ENCODE measurements at regions not wholly inside any gene's neighbourhood (a gene's known extent, or its start where the extent isn't known, plus 50 kb on each side); places are given as distances from the start of the nearest gene placed in this dataset.

DNA sequence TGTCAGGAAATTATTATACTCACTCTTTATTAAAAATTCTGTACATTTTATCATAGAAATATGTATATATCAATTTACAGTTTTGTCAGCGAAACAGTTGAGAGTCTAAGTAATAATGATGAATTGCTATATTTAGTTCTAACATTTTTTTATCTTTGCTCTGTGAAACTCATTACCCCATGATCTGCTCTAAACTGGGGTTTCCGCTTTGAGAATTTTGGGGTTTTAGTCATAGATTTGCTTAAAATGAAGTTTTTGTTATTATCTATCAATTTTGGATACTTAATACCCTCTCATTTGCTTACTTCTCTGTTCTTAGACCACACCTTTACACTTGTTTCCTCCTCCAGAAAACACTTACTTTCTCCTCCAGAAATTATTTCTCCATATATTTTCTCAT, 333.8 kb upstream of the MPDZ start (continued):
- TF ChIP-seq STAG1 (CRISPR knock-in tag; IDR thresholded peaks at IDR 0.05), result no peak
- TF ChIP-seq ARNTL (CRISPR knock-in tag; IDR thresholded peaks at IDR 0.05), result no peak
- TF ChIP-seq NFKBIZ (CRISPR knock-in tag; IDR thresholded peaks at IDR 0.05), result no peak
- TF ChIP-seq ZNF558 (CRISPR knock-in tag; IDR thresholded peaks at IDR 0.05; ENCODE audit: borderline replicate concordance), result no peak

GRCh38 chr9:13608451-13608850, 329.0 kb upstream of the MPDZ start:
- no peak overlapping the region for H3K27ac ChIP-seq (ENCODE audit: extremely low read length, insufficient read depth, low read length)
- ATAC-seq (no peak), DNase-seq (ENCODE audit: low spot score) (no peak), FAIRE-seq (no peak)
- 12% methylated on average over 6 of the region's 6 CpGs for WGBS (ENCODE audit: low lambda C conversion rate)
- intact Hi-C loops (cut with micrococcal nuclease; ENCODE audit: unreplicated experiment) (no loop called here), in situ Hi-C loops (cut with HindIII; ENCODE audit: extremely low pct_ligation_motif_present, low pct_unique_long_range_greater_than_20kb) (loop anchor here (25.0 kb wide), 1 partner anchor 754 kb away; no protein-coding TSS in a partner anchor)
- no peaks in the 10 kb centered on the region for H3K27me3 ChIP-seq (ENCODE audit: control insufficient read depth in 1 of 2, insufficient read depth in 2 of 2, low read length in 2 of 2)
- ChIA-PET POLR2A (no interaction called here), CTCF (ENCODE audit: low intra/inter-chr PET ratio, low total read pairs) (no interaction called here)
- H3K4me3 ChIP-seq (replicated peaks in 1 of 3; ENCODE audit: insufficient read depth in 1 of 3, low read depth in 2 of 3, low read length in 3 of 3), result no peak overlapping the region
- no TSS peak for BruUV-seq (replicated peaks)
- H3K9ac ChIP-seq (ENCODE audit: insufficient read depth, low read depth, low read length), result no peak overlapping the region
- no peaks in the 10 kb centered on the region for H3K4me1 ChIP-seq (ENCODE audit: insufficient read depth, low read length)
- H3K36me3 ChIP-seq (replicated peaks in 1 of 2; ENCODE audit: control insufficient read depth in 1 of 2, insufficient read depth in 2 of 2, low read length in 2 of 2), result no peaks in the 10 kb centered on the region
- H3K79me2 ChIP-seq (ENCODE audit: insufficient read depth, low read length), result no peaks in the 10 kb centered on the region
- no peak overlapping the region for H2AFZ ChIP-seq (ENCODE audit: low read length)
- H3K9me3 ChIP-seq (ENCODE audit: low read length), result no peaks in the 10 kb centered on the region
- no peaks in the 10 kb centered on the region for H4K20me1 ChIP-seq (ENCODE audit: insufficient read depth, low read length)
- TF ChIP-seq EP300 (IDR thresholded peaks at IDR 0.05; ENCODE audit: low read depth in 2 of 2, low read length in 2 of 2) (no peak), EP300 (CRISPR knock-in tag; IDR thresholded peaks at IDR 0.05; ENCODE audit: borderline replicate concordance) (no peak), MED13 (CRISPR knock-in tag; IDR thresholded peaks at IDR 0.05) (no peak), SP5 (CRISPR knock-in tag; IDR thresholded peaks at IDR 0.05; ENCODE audit: borderline replicate concordance, low read depth) (no peak), ZNF337 (CRISPR knock-in tag; IDR thresholded peaks at IDR 0.05; ENCODE audit: borderline replicate concordance, low read depth) (no peak)
- H3K4me2 ChIP-seq (ENCODE audit: low read depth, low read length), result no peak overlapping the region
